Ishikawa (cell line): ENCODE measurements at regions not wholly inside any gene's neighbourhood (a gene's known extent, or its start where the extent isn't known, plus 50 kb on each side); places are given as distances from the start of the nearest gene placed in this dataset.
A peak's percentile ranks its signal among the peaks of the same experiment; 100 is the strongest.

Experiments
- CEBPB ChIP-seq: IDR thresholded peaks from 2 replicates; pipeline ENCODE4 v1.6.1; 2012
- CREB1 ChIP-seq: IDR thresholded peaks from 2 replicates; pipeline ENCODE4 v1.6.1; 2012; ENCODE audit warnings: low read depth
- EGR1 ChIP-seq: IDR thresholded peaks from 2 replicates; pipeline ENCODE4 v1.6.1; 2012
- EP300 ChIP-seq: IDR thresholded peaks from 2 replicates; pipeline ENCODE4 v1.6.1; 2012; ENCODE audit warnings: borderline replicate concordance
- FOXM1 ChIP-seq: IDR thresholded peaks from 2 replicates; pipeline ENCODE4 v1.6.1; 2012; ENCODE audit warnings: low read depth, borderline replicate concordance
- NFIC ChIP-seq: IDR thresholded peaks from 2 replicates; pipeline ENCODE4 v1.6.1; 2012
- RAD21 ChIP-seq: IDR thresholded peaks from 2 replicates; pipeline ENCODE4 v1.6.1; 2012; ENCODE audit warnings: low read depth
- TAF1 ChIP-seq: IDR thresholded peaks from 2 replicates; pipeline ENCODE4 v1.6.1; 2012; ENCODE audit warnings: low read depth, mild to moderate bottlenecking
- TCF12 ChIP-seq: IDR thresholded peaks from 2 replicates; pipeline ENCODE4 v1.6.1; 2012; ENCODE audit warnings: low read depth
- TEAD4 ChIP-seq: IDR thresholded peaks from 2 replicates; pipeline ENCODE4 v1.6.1; 2012
- YY1 ChIP-seq: IDR thresholded peaks from 2 replicates; pipeline ENCODE4 v1.6.1; 2012; ENCODE audit warnings: low read depth
- ZBTB7A ChIP-seq: IDR thresholded peaks from 2 replicates; pipeline ENCODE4 v1.6.1; 2012; ENCODE audit warnings: low read depth
- TF ChIP-seq, protein P1 (sequence below): IDR thresholded peaks from 2 replicates; pipeline ENCODE4 v1.6.1; 2012
- TF ChIP-seq, protein P2 (sequence below): IDR thresholded peaks from 2 replicates; pipeline ENCODE4 v1.6.1; 2012
- TF ChIP-seq, protein P3 (sequence below): IDR thresholded peaks from 2 replicates; pipeline ENCODE4 v1.6.1; 2012; ENCODE audit warnings: low read depth, mild to moderate bottlenecking

DNA sequence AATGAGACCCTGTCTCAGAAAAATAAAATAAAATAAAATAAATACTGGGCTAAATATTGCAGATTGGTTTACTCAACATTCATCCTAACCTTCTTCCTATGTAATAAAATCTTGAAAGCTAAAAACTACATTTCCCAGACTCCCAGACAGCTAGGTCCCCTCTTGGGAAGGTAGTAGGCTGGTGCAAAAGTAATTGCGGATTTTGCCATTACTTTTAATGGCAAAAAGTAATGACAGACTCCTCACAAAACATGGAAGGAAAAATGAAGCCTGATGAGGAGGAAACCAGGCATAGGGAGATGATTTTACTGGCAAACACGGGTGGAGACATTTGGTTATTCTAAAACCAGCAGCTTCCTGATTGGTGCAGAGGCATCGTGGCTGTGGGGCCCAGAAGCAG lies 70.6 kb upstream of the E2F3 start:
- TF ChIP-seq EGR1: no peak
- TF ChIP-seq EP300: no peak
- no peak for TF ChIP-seq FOXM1

DNA sequence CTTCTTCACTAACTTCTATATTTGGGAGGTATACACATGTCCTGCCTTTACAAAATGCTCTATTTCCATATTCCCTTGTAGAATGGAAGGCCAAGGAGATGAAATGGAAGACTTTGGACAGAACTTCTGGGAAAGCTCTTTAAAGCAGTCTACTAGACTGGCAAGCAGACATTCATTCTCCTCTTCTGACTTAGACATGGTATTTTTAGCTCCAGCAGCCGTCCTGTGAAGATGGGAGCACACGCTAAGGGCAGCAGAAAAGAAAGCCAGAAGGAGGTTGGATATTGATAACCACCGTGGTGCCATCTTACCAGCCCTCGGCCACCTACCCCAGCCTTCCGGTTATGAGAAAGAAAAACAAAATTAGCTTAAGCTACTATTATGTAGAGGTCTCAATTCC lies 70.1 kb upstream of the E2F3 start:
- TF ChIP-seq EGR1 (no peak), CEBPB (no peak), EP300 (no peak)

DNA sequence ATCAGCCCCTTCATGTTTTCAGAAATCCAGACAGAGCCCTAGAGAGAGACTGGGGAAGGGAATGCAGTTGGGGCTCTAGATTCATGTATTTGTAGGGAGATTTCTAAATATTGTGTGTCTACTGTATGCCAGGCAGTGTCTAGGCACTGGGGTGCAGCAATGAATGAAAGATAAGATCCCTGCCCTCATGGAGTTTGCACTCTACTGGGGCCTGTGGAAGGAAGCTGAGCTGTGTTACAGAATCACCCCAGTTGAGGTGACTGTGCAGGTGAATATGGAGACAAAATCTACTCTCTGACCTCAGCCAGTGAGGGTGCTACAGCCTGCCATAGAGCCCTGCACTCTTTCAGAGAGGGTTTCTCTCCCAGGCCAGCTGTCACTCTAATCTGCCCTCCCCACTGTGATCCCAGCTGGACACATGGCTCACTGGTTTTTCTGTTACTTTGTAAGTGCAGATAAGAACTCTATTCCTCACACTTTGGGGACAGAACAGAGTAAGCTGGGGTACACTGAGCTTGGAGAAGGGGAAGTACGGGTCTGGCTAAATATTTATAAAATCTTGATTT lies 69.2 kb upstream of the E2F3 start:
- TF ChIP-seq RAD21 (no peak), YY1 (no peak), ZBTB7A (no peak), CEBPB (no peak), EP300 (no peak), NFIC (no peak), EGR1 (no peak), CREB1 (no peak), TAF1 (no peak), FOXM1 (no peak)
- TF ChIP-seq, protein P1, sequence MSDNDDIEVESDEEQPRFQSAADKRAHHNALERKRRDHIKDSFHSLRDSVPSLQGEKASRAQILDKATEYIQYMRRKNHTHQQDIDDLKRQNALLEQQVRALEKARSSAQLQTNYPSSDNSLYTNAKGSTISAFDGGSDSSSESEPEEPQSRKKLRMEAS: no peak
- TF ChIP-seq, protein P2, sequence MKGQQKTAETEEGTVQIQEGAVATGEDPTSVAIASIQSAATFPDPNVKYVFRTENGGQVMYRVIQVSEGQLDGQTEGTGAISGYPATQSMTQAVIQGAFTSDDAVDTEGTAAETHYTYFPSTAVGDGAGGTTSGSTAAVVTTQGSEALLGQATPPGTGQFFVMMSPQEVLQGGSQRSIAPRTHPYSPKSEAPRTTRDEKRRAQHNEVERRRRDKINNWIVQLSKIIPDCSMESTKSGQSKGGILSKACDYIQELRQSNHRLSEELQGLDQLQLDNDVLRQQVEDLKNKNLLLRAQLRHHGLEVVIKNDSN: no peak

DNA sequence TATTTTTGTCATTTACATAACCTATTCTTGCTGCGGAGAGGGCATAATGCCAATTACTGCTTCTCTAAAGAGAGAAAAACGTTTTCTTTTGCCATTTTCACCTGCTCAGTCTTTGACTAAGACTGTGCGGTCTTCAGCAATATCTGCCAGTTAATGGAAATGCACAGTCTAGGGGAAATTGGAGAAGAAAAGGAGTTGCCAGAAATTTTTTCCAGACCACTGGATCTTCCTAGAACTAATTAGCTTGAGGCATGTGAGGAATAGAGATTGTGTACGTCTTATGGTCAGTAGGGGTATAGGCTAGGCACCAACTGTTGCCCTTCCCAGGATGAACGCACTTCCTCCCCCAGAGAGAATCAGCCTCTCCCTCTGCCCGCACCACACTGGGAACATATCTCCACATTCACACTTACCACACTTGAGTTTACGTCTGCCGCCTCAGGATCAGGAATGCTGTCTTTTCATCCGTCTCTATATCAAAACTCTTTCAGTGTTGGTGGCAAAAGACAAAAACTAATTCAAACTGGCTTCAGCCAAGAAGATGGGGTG lies 67.9 kb upstream of the E2F3 start:
- no peak for TF ChIP-seq TAF1
- no peak for TF ChIP-seq EP300
- no peak for TF ChIP-seq FOXM1
- no peak for TF ChIP-seq ZBTB7A
- TF ChIP-seq, protein P1: no peak
- TF ChIP-seq, protein P2: no peak
- TF ChIP-seq CREB1: no peak
- TF ChIP-seq YY1: no peak
- no peak for TF ChIP-seq TCF12
- no peak for TF ChIP-seq EGR1
- TF ChIP-seq, protein P3, sequence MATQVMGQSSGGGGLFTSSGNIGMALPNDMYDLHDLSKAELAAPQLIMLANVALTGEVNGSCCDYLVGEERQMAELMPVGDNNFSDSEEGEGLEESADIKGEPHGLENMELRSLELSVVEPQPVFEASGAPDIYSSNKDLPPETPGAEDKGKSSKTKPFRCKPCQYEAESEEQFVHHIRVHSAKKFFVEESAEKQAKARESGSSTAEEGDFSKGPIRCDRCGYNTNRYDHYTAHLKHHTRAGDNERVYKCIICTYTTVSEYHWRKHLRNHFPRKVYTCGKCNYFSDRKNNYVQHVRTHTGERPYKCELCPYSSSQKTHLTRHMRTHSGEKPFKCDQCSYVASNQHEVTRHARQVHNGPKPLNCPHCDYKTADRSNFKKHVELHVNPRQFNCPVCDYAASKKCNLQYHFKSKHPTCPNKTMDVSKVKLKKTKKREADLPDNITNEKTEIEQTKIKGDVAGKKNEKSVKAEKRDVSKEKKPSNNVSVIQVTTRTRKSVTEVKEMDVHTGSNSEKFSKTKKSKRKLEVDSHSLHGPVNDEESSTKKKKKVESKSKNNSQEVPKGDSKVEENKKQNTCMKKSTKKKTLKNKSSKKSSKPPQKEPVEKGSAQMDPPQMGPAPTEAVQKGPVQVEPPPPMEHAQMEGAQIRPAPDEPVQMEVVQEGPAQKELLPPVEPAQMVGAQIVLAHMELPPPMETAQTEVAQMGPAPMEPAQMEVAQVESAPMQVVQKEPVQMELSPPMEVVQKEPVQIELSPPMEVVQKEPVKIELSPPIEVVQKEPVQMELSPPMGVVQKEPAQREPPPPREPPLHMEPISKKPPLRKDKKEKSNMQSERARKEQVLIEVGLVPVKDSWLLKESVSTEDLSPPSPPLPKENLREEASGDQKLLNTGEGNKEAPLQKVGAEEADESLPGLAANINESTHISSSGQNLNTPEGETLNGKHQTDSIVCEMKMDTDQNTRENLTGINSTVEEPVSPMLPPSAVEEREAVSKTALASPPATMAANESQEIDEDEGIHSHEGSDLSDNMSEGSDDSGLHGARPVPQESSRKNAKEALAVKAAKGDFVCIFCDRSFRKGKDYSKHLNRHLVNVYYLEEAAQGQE: no peak
- no peak for TF ChIP-seq RAD21
- no peak for TF ChIP-seq CEBPB
- TF ChIP-seq NFIC: no peak
- no peak for TF ChIP-seq TEAD4

DNA sequence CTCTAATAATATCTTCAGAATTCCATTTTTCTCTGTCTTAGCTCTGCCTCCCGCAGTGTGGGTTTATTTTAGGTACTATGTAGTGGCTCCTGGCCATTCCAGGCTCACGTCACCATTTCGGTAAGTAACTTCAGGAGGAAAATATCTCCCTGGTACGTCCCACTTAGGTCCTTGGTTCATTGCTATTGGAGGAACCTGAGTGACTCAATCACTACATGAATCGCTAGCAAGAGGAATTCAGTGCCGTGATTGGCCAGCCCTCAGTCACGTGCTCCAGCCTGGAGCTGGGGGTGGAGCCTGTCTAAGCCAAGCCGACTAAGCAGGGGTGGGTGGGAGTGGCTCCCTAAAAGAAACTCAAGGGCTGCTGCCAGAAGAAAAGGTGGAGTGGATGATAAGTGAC lies 67.3 kb upstream of the E2F3 start:
- TF ChIP-seq, protein P2: peak; percentile 48
- TF ChIP-seq FOXM1: no peak

DNA sequence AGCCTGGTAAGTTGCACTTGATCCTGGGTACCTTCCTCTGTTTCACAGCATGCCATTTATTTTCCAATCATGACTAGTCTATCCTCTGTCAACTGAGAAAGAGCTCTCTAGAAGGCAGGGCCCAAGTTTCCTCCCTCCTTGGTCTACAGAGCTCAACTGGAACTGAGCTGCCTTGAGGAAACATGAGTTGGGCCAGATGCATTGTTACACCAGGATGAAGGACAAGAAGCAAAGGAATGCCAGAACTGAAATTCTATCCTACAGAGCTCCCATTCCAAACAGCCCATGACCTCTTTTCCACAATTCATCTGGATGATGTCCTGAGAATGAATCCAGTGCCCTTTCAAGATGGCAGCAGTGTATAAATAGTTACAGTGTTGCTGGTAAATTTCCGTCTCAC lies 66.7 kb upstream of the E2F3 start:
- TF ChIP-seq NFIC (no peak), RAD21 (no peak), ZBTB7A (no peak), TAF1 (no peak), FOXM1 (no peak), TCF12 (no peak), TEAD4 (no peak)
- TF ChIP-seq, protein P2: no peak
- TF ChIP-seq, protein P1: no peak
- TF ChIP-seq, protein P3: no peak
